Retinal pigment epithelial cell (primary cell): ENCODE measurements at regions not wholly inside any gene's neighbourhood (a gene's known extent, or its start where the extent isn't known, plus 50 kb on each side); places are given as distances from the start of the nearest gene placed in this dataset.
"Not testable (repeated sequence)": the region's sequence is repeated elsewhere in the genome, so short reads cannot be mapped to it uniquely, and the experiment has no call there.

Source experiments
- DNase-seq: peaks from one replicate; pipeline ENCODE4 v3.0.0-alpha.2; 2010; ENCODE audit warnings: low read depth
- H3K4me3 ChIP-seq: 2 replicates; pipeline ENCODE4 v1.5.1; 2011; ENCODE audit warnings: mild to moderate bottlenecking, low read length, control low read depth, moderate library complexity
- TF ChIP-seq, protein P1 (sequence below): conservative IDR thresholded peaks from 2 replicates; pipeline ENCODE4 v1.5.1; 2011; ENCODE audit warnings: low read depth, low read length, control low read depth, inconsistent platforms

DNA sequence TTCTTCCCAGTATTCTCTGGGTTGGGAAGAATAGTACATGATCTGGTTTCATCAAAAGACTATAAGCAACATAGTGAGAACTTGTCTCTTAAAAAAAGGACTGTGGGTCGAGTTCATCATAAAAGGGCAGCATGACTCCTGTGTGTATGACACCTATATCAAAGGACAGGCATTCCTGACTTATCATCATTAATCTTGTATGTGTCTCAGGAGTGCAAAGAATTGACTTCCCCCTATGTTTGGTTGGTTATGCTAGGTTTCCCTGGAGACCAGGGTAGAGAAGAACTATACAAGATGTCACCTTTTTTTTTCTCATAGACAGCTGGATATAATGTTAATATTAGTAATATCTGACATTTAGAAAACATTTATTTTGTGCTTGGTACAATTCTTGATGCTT, 173.1 kb upstream of the ANKRD55 start:
- TF ChIP-seq, protein P1, sequence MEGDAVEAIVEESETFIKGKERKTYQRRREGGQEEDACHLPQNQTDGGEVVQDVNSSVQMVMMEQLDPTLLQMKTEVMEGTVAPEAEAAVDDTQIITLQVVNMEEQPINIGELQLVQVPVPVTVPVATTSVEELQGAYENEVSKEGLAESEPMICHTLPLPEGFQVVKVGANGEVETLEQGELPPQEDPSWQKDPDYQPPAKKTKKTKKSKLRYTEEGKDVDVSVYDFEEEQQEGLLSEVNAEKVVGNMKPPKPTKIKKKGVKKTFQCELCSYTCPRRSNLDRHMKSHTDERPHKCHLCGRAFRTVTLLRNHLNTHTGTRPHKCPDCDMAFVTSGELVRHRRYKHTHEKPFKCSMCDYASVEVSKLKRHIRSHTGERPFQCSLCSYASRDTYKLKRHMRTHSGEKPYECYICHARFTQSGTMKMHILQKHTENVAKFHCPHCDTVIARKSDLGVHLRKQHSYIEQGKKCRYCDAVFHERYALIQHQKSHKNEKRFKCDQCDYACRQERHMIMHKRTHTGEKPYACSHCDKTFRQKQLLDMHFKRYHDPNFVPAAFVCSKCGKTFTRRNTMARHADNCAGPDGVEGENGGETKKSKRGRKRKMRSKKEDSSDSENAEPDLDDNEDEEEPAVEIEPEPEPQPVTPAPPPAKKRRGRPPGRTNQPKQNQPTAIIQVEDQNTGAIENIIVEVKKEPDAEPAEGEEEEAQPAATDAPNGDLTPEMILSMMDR: no peak
- no peak overlapping the region for H3K4me3 ChIP-seq
- no peak for DNase-seq

DNA sequence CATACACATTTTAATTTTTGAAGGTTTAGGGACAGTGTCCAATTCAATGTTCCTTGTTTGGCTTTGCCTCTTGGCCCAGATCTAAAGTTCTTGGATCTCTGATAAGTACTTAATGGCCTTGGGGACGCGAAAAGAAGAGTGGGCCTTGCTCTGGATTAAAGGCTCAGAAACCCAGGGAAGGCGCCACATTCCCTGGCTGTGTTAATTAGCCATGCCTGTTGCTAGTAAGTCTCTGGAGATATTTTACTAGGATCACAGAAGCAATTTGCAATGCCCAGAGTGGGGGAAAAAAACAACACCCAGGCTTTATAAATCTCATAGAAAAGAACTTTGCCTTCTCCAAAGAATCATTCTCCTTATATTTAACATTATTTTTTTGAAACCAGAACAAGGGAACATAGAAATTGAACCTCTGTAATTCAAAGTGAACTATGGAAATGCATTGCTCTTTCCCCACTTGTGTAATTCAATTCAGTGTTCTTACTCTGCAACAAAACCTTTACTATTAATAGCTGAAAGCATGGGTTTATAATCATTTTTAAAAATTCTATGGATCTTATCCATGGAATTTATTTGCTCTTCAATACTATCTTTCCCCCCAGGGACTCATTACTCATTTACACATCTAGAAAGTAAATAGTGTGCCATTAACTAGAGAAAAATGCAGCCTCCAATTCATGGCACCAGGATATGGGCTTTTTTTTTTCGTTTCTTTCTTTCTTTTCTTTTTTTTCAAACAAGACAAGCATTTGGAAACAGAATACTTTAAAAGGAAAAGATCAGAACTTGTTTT, 172.2 kb upstream of the ANKRD55 start:
- peak; percentile 58 for DNase-seq
- TF ChIP-seq, protein P1: no peak
- no peak overlapping the region for H3K4me3 ChIP-seq

DNA sequence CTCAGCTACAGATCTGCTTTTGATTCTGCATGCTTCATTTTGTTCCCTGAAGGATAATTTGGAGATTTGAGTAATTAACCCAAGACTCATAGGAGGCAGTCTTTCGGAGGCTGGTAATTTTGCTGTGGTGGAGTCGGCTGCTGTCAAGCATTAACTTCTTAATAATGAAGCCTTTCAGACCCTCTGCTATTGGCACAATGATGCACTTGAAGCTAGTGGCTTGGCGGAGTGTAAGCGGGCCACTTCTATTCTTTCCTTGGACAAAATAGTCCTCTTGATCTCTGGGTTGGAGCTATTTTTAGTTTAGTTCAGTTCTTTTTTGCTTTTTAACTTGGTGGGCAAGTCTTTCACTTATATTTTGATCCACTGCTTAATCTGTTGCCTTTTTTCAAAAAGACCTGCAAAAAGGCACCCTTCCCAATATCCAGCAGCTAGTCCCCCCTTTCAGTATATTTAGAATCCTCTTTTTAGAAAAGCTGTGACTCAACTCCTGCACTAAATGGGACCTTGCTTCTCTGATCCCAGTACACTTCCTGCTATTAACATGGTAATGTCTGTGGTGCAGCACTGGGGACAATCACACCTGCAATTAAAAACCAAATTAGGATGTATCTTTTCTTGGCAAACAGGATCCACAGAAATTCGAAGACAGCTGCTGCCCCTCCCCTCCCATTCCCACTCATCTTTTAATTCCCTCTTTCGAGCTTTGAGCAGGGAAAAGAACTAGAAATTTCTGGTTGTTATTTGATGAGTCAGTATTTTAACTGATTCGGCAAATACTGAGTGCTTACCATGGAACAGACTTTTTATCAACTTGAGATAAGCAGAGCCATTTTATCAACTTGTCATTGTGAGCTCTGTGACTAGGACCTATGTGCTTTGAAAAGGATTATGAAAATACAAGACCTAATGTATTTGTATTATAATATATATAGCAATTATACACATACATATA, 169.4 kb upstream of the ANKRD55 start:
- no peak overlapping the region for H3K4me3 ChIP-seq
- no peak for DNase-seq
- TF ChIP-seq, protein P1: no peak

DNA sequence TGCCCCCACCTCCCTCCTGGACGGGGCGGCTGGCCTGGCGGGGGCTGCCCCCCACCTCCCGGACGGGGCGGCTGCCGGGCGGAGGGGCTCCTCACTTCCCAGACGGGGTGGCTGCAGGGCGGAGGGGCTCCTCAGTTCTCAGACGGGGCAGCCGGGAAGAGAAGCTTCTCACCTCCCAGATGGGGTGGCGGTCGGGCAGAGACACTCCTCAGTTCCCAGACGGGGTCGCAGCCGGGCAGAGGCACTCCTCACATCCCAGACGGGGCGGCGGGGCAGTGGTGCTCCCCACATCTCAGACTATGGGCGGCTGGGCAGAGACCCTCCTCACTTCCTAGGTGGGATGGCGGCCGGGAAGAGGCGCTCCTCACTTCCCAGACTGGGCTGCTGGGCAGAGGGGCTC, 164.7 kb upstream of the ANKRD55 start:
- H3K4me3 ChIP-seq: not testable (repeated sequence)

DNA sequence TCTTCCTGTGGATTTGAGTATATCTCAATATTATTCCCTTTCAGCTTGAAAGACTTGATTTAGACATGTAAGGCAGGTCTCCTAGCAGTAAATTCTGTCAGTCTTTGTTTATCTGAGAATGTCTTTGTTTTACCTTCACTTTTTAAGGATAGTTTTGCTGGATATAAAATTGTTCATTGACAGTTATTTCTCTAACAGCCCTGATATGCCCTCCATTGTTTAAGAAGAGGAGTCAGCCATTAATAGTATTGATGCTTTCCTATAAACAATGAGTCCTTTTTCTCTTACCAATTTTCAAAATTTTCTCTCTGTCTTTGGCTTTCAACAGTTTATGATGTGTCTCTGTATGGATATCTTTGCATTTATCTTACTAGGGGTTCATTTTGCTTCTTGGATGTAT, 163.5 kb upstream of the ANKRD55 start:
- H3K4me3 ChIP-seq: no peak overlapping the region
- DNase-seq: no peak
- TF ChIP-seq, protein P1: no peak

More for the DNA sequence above, 164.7 kb upstream of the ANKRD55 start:
- not testable (repeated sequence) for DNase-seq

DNA sequence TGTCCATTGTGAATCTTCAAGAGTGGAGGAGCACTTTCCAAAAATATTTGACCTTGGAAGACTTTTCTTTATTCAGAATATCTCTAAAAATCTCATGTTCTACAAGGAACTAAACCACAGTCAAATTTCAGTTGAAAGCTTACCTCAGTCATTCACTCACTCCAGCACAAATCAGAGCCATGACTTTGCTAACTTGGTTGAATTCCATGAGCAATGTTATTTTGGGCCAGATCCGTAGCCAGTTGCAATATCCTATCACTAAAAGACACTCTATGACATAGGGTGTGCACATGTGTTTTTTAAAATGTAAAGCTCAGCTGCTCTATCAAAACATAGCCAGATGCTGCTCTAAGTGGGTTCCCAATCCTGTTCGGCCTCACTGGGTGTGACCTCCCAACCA, 156.1 kb upstream of the ANKRD55 start:
- DNase-seq: no peak
- no peak overlapping the region for H3K4me3 ChIP-seq
- TF ChIP-seq, protein P1: no peak

DNA sequence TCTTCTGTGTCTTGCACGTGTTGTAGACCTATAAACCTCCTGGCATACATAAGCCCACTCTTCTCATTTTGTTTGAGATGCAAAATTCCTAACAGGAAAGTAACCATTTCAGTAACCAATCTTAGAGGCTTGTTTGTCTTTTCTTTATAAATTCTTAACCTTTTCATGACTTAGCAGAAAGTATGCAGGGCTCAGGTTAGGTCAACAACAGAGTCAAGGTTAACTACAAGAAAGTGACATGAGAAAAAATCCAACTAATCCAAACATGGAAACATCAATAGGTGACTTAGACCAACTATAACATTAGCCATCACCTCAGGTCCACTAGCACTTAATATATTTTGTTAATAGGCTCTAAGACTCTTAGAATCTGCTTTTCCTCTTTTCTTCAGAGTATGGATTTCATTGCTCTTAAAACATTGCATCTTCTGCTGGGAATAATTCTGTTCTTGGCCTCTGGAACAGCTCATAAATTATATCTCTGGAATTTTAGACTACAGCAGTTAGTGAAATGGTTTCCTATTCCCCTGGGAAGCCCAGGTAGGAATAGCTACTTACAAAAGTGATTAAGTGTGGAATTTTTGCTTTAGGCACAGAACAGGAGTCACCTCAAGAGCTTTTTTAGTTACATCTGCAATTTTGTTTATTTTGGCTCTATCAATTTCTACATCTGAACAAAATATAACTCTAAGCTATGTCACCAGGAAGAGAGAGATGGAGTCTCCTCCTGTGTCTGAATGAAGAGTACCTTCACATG, 155.3 kb upstream of the ANKRD55 start:
- no peak for DNase-seq
- H3K4me3 ChIP-seq: no peak overlapping the region
- TF ChIP-seq, protein P1: no peak
